Ovary (tissue), 3 donors: ENCODE measurements at regions not wholly inside any gene's neighbourhood (a gene's known extent, or its start where the extent isn't known, plus 50 kb on each side); places are given as distances from the start of the nearest gene placed in this dataset.

Experiments used
- CTCF ChIP-seq, 3 donors: fragments of 450-650 bp in 2 of 3; fragments of 200-600 bp in 1 of 3; IDR thresholded peaks; one replicate each; pipeline versions ENCODE4 v1.5.1 to v1.8.0; 2016 to 2022; ENCODE audit warnings: antibody characterized with exemption in 3 of 3, mild to moderate bottlenecking in 1 of 3
- POLR2A ChIP-seq: fragments of 450-650 bp; IDR thresholded peaks from one replicate; pipeline ENCODE4 v1.6.1; 2017; ENCODE audit warnings: antibody characterized with exemption, mild to moderate bottlenecking, moderate library complexity
- donor health status: DM: no; HTN: no; CAD: no.

- no peak for TF ChIP-seq CTCF (IDR thresholded peaks at IDR 0.05)
- no peak for TF ChIP-seq POLR2A
Measured at GRCh38 chr11:121711939-121712338, 259.2 kb upstream of the SORL1-AS1 start.
